Brain microvascular endothelial cell (primary cell): ENCODE measurements at regions not wholly inside any gene's neighbourhood (a gene's known extent, or its start where the extent isn't known, plus 50 kb on each side); places are given as distances from the start of the nearest gene placed in this dataset.

Experiments
- DNase-seq: peaks from one replicate; pipeline ENCODE4 v3.0.0-alpha.2; 2020
- H3K27ac ChIP-seq: fragments of 250-450 bp; sonication (Bioruptor Pico); 2 replicates; pipeline ENCODE4 v1.5.1; 2020; ENCODE audit warnings: mild to moderate bottlenecking, moderate library complexity
- H3K27me3 ChIP-seq: fragments of 250-450 bp; sonication (Bioruptor Pico); replicated peaks from 2 replicates; pipeline ENCODE4 v1.5.1; 2020; ENCODE audit warnings: mild to moderate bottlenecking
- H3K36me3 ChIP-seq: fragments of 250-450 bp; sonication (Bioruptor Pico); replicated peaks from 2 replicates; pipeline ENCODE4 v1.5.1; 2020; ENCODE audit warnings: mild to moderate bottlenecking
- H3K4me3 ChIP-seq: 2 replicates; pipeline ENCODE4 v1.5.1; 2011; ENCODE audit warnings: low read depth, mild to moderate bottlenecking, control low read depth, low read length, moderate library complexity
- CTCF ChIP-seq: IDR thresholded peaks from 2 replicates; pipeline ENCODE4 v1.5.1; 2011; ENCODE audit warnings: low read depth, mild to moderate bottlenecking, moderate library complexity, low read length, control low read depth, inconsistent platforms; ENCODE audit errors: missing control alignments
- in situ Hi-C: cut with HindIII; loops from 2 replicates; pipeline ENCODE4 v1.10.0; 2017; ENCODE audit warnings: low sequenced_read_pairs, low pct_ligation_motif_present

DNA sequence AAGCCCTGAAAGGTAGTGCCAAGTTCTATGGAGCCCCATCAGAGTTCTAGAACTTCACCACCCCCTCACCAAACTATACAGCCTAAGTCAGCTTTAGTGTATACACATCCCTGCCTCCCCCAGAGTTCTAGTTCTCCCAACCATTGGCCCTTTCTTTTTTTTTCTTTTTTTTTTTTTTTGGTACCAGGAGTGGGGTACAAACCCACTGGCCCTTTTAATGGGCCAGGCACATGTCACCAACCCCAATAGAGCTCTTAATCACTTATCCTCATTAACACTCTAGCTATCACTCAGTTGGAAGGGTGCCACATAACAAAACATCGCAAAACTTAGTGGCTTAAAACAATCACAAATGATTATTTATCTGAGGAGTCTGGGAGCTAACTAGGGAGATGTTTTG is 588.6 kb downstream of the BCOR start:
- in situ Hi-C loops, result no loop called here
- DNase-seq, result no peak

GRCh38 chrX:39513836-39514235 is 583.9 kb downstream of the BCOR start:
- Histone ChIP-seq H3K27ac (no peak overlapping the region), H3K27me3 (no peaks in the 10 kb centered on the region), H3K4me3 (no peak overlapping the region), H3K36me3 (no peaks in the 10 kb centered on the region)
- TF ChIP-seq CTCF, result no peak
- no peak for DNase-seq
- in situ Hi-C loops, result no loop called here

More for the DNA sequence above, 588.6 kb downstream of the BCOR start:
- no peaks in the 10 kb centered on the region for H3K27me3 ChIP-seq
- TF ChIP-seq CTCF, result no peak
- H3K27ac ChIP-seq, result no peak overlapping the region
- H3K36me3 ChIP-seq, result no peaks in the 10 kb centered on the region
- H3K4me3 ChIP-seq, result no peak overlapping the region

DNA sequence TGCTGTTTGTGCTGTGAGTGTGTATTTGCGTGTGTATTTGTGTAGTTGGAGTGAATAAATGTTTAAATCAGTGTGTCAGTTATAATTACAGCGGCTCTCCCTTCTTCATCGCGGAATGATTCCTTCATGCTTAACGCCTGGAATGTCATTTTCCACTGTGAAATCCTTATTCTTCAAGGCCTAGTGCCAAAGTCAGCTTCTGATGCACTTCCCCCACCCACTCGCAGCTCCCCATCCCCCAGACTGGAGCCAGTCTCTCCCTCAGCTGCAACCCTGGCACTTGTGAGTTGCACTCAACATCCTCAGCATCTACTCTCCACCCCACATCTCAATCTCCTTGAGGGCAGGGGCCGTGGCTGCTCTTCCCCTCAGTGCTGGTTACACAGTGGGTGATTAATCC is 583.0 kb downstream of the BCOR start:
- Histone ChIP-seq H3K27me3 (no peaks in the 10 kb centered on the region), H3K4me3 (no peak overlapping the region), H3K27ac (no peak overlapping the region), H3K36me3 (no peaks in the 10 kb centered on the region)
- DNase-seq, result no peak
- in situ Hi-C loops, result no loop called here
- TF ChIP-seq CTCF, result no peak

GRCh38 chrX:39516427-39516841 is 581.3 kb downstream of the BCOR start:
- H3K27me3 ChIP-seq, result no peaks in the 10 kb centered on the region
- no peak for DNase-seq
- H3K27ac ChIP-seq, result no peak overlapping the region
- H3K36me3 ChIP-seq, result no peaks in the 10 kb centered on the region
- in situ Hi-C loops, result no loop called here
- no peak for TF ChIP-seq CTCF
- H3K4me3 ChIP-seq, result no peak overlapping the region

- in situ Hi-C loops, result no loop called here
- H3K27me3 ChIP-seq, result no peaks in the 10 kb centered on the region
- no peak for TF ChIP-seq CTCF
- no peak for DNase-seq
- H3K4me3 ChIP-seq, result no peak overlapping the region
- H3K27ac ChIP-seq, result no peak overlapping the region
- no peaks in the 10 kb centered on the region for H3K36me3 ChIP-seq
Observed at GRCh38 chrX:39518476-39519029, 579.2 kb downstream of the BCOR start.

- Histone ChIP-seq H3K4me3 (no peak overlapping the region), H3K36me3 (no peaks in the 10 kb centered on the region), H3K27me3 (no peaks in the 10 kb centered on the region), H3K27ac (no peak overlapping the region)
- no peak for DNase-seq
- TF ChIP-seq CTCF, result no peak
- in situ Hi-C loops, result no loop called here
Observed at GRCh38 chrX:39519030-39519488, 578.7 kb downstream of the BCOR start.
